Mucosa of rectum (tissue), 2 donors: ENCODE measurements at regions not wholly inside any gene's neighbourhood (a gene's known extent, or its start where the extent isn't known, plus 50 kb on each side); places are given as distances from the start of the nearest gene placed in this dataset.
A peak's percentile ranks its signal among the peaks of the same experiment; 100 is the strongest.

Experiments used
- H3K27ac ChIP-seq, 2 donors: one replicate each; pipeline ENCODE4 v1.7.0; 2013; ENCODE audit warnings: inconsistent platforms in 2 of 2, low read depth in 2 of 2, low read length in 2 of 2
- H3K27me3 ChIP-seq, 2 donors: one replicate each; pipeline ENCODE4 v1.7.0; 2013; ENCODE audit warnings: low read length in 2 of 2; ENCODE audit not compliant: control insufficient read depth in 2 of 2, insufficient read depth in 2 of 2
- H3K36me3 ChIP-seq, 2 donors: one replicate each; pipeline ENCODE4 v1.7.0; 2013; ENCODE audit warnings: low read length in 2 of 2; ENCODE audit not compliant: control insufficient read depth in 2 of 2, insufficient read depth in 2 of 2
- H3K4me1 ChIP-seq, 2 donors: one replicate each; pipeline ENCODE4 v1.7.0; 2013; ENCODE audit warnings: low read length in 2 of 2, mild to moderate bottlenecking in 1 of 2; ENCODE audit not compliant: control insufficient read depth in 2 of 2, insufficient read depth in 2 of 2
- H3K4me3 ChIP-seq, 2 donors: one replicate each; pipeline ENCODE4 v1.7.0; 2013; ENCODE audit warnings: low read length in 2 of 2
- H3K9ac ChIP-seq, 2 donors: one replicate each; pipeline ENCODE4 v1.7.0; 2013; ENCODE audit warnings: low read length in 2 of 2, low read depth in 1 of 2, mild to moderate bottlenecking in 1 of 2
- H3K9me3 ChIP-seq, 2 donors: one replicate each; pipeline ENCODE4 v1.7.0; 2013; ENCODE audit warnings: low read length in 2 of 2; ENCODE audit not compliant: control insufficient read depth in 2 of 2
- donor health status: healthy.
- donor health status: Normal muscosa, but diverticular disease.

GRCh38 chr7:123293710-123294109 lies 93.9 kb upstream of the SLC13A1 start:
- Histone ChIP-seq H3K27ac (no peak overlapping the region), H3K27me3 (no peaks in the 10 kb centered on the region), H3K4me1 (peaks cover 6 to 7% of the 10 kb centered on the region in 2 donors), H3K9me3 (no peaks in the 10 kb centered on the region), H3K4me3 (no peak overlapping the region), H3K9ac (no peak overlapping the region), H3K36me3 (no peaks in the 10 kb centered on the region)

- Histone ChIP-seq H3K27ac (peak overlapping the region in 1 of 2 donors; percentile 4), H3K27me3 (no peaks in the 10 kb centered on the region), H3K36me3 (no peaks in the 10 kb centered on the region), H3K9me3 (no peaks in the 10 kb centered on the region), H3K4me1 (peaks cover 6 to 7% of the 10 kb centered on the region in 2 donors), H3K4me3 (no peak overlapping the region), H3K9ac (no peak overlapping the region)
These were observed 92.5 kb upstream of the SLC13A1 start for GRCh38 chr7:123292227-123292626.

GRCh38 chr7:123289200-123289599 lies 89.4 kb upstream of the SLC13A1 start:
- H3K4me1 ChIP-seq, result peaks cover 6 to 7% of the 10 kb centered on the region in 2 donors
- H3K27ac ChIP-seq, result no peak overlapping the region
- H3K4me3 ChIP-seq, result no peak overlapping the region
- no peak overlapping the region for H3K9ac ChIP-seq
- H3K36me3 ChIP-seq, result no peaks in the 10 kb centered on the region
- no peaks in the 10 kb centered on the region for H3K27me3 ChIP-seq
- H3K9me3 ChIP-seq, result peaks cover 0 to 2% of the 10 kb centered on the region in 2 donors

GRCh38 chr7:123285076-123285700 lies 85.4 kb upstream of the SLC13A1 start:
- H3K4me3 ChIP-seq, result no peak overlapping the region
- no peaks in the 10 kb centered on the region for H3K36me3 ChIP-seq
- H3K27ac ChIP-seq, result no peak overlapping the region

GRCh38 chr7:123283373-123283772 lies 83.6 kb upstream of the SLC13A1 start:
- H3K9me3 ChIP-seq, result peaks cover 0 to 2% of the 10 kb centered on the region in 2 donors
- no peak overlapping the region for H3K4me3 ChIP-seq
- no peaks in the 10 kb centered on the region for H3K36me3 ChIP-seq
- H3K27ac ChIP-seq, result no peak overlapping the region
- no peak overlapping the region for H3K9ac ChIP-seq
- H3K27me3 ChIP-seq, result no peaks in the 10 kb centered on the region
- H3K4me1 ChIP-seq, result no peaks in the 10 kb centered on the region

More at GRCh38 chr7:123285076-123285700, 85.4 kb upstream of the SLC13A1 start:
- Histone ChIP-seq H3K4me1 (no peaks in the 10 kb centered on the region), H3K27me3 (no peaks in the 10 kb centered on the region), H3K9me3 (peaks cover 0 to 2% of the 10 kb centered on the region in 2 donors), H3K9ac (no peak overlapping the region)

- H3K4me3 ChIP-seq, result no peak overlapping the region
- H3K27me3 ChIP-seq, result no peaks in the 10 kb centered on the region
- no peaks in the 10 kb centered on the region for H3K4me1 ChIP-seq
- peaks cover 0 to 2% of the 10 kb centered on the region in 2 donors for H3K9me3 ChIP-seq
- no peaks in the 10 kb centered on the region for H3K36me3 ChIP-seq
- H3K27ac ChIP-seq, result no peak overlapping the region
- no peak overlapping the region for H3K9ac ChIP-seq
These were observed 82.4 kb upstream of the SLC13A1 start for GRCh38 chr7:123282181-123282580.

- no peaks in the 10 kb centered on the region for H3K27me3 ChIP-seq
- no peak overlapping the region for H3K27ac ChIP-seq
- no peaks in the 10 kb centered on the region for H3K36me3 ChIP-seq
- no peaks in the 10 kb centered on the region for H3K4me1 ChIP-seq
- H3K4me3 ChIP-seq, result no peak overlapping the region
- no peak overlapping the region for H3K9ac ChIP-seq
- no peaks in the 10 kb centered on the region for H3K9me3 ChIP-seq
These were observed 80.2 kb upstream of the SLC13A1 start for GRCh38 chr7:123279949-123280348.

- H3K4me3 ChIP-seq, result no peak overlapping the region
- H3K27me3 ChIP-seq, result no peaks in the 10 kb centered on the region
- H3K9ac ChIP-seq, result no peak overlapping the region
- H3K27ac ChIP-seq, result no peak overlapping the region
- H3K9me3 ChIP-seq, result no peaks in the 10 kb centered on the region
- H3K36me3 ChIP-seq, result no peaks in the 10 kb centered on the region
- H3K4me1 ChIP-seq, result no peaks in the 10 kb centered on the region
These were observed 75.4 kb upstream of the SLC13A1 start for GRCh38 chr7:123275036-123275753.

- no peaks in the 10 kb centered on the region for H3K4me1 ChIP-seq
- no peak overlapping the region for H3K9ac ChIP-seq
- no peaks in the 10 kb centered on the region for H3K9me3 ChIP-seq
- no peak overlapping the region for H3K4me3 ChIP-seq
- H3K27me3 ChIP-seq, result no peaks in the 10 kb centered on the region
- H3K27ac ChIP-seq, result no peak overlapping the region
- H3K36me3 ChIP-seq, result no peaks in the 10 kb centered on the region
These were observed 73.4 kb upstream of the SLC13A1 start for GRCh38 chr7:123273185-123273584.

GRCh38 chr7:123271856-123272255 lies 72.1 kb upstream of the SLC13A1 start:
- Histone ChIP-seq H3K27ac (no peak overlapping the region), H3K9ac (no peak overlapping the region), H3K9me3 (no peaks in the 10 kb centered on the region), H3K27me3 (no peaks in the 10 kb centered on the region), H3K36me3 (no peaks in the 10 kb centered on the region), H3K4me3 (no peak overlapping the region), H3K4me1 (no peaks in the 10 kb centered on the region)
